ENCODE measurements at regions not wholly inside any gene's neighbourhood (a gene's known extent, or its start where the extent isn't known, plus 50 kb on each side); places are given as distances from the start of the nearest gene placed in this dataset.
A peak's percentile ranks its signal among the peaks of the same experiment; 100 is the strongest.

DNA sequence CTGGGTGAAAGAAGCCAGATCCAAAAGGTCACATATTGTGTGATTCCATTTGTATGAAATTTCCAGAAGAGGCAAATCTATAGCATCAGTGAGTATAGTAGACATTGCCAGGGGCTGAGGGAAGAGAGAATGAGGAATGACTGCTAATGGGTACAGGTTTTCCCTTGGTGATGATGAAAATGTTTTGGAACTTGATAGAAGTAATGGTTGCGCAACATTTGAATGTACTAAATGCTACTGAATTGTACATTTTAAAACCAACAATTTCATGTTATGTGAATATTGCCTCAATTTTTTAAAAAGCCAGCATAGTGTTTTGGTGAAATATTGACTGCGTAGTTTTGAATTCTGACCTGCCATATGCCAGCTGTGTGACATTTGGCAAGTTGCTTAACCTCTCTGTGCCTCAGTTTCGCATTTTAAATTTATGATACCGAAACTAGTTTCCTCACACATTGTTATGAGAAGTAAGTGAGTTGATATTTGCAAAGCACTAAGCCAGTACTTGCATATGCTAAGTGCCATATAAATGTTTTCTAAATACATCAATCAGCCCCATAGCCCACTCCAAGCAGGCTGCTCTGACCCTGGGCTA, 75.4 kb upstream of the TMEM45B start:
- TF ChIP-seq FOXM1 (IDR thresholded peaks at IDR 0.05; ENCODE audit: borderline replicate concordance, low read depth) (no peak), CEBPB (IDR thresholded peaks at IDR 0.05) (peak; percentile 90), NFIC (IDR thresholded peaks at IDR 0.05) (no peak), YY1 (IDR thresholded peaks at IDR 0.05; ENCODE audit: low read depth) (no peak), EP300 (IDR thresholded peaks at IDR 0.05; ENCODE audit: borderline replicate concordance) (no peak), TAF1 (IDR thresholded peaks at IDR 0.05; ENCODE audit: low read depth) (no peak), RAD21 (IDR thresholded peaks at IDR 0.05; ENCODE audit: low read depth) (no peak)
- TF ChIP-seq, protein P1, sequence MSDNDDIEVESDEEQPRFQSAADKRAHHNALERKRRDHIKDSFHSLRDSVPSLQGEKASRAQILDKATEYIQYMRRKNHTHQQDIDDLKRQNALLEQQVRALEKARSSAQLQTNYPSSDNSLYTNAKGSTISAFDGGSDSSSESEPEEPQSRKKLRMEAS (IDR thresholded peaks at IDR 0.05) = no peak
- TF ChIP-seq, protein P2, sequence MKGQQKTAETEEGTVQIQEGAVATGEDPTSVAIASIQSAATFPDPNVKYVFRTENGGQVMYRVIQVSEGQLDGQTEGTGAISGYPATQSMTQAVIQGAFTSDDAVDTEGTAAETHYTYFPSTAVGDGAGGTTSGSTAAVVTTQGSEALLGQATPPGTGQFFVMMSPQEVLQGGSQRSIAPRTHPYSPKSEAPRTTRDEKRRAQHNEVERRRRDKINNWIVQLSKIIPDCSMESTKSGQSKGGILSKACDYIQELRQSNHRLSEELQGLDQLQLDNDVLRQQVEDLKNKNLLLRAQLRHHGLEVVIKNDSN (IDR thresholded peaks at IDR 0.05) = no peak

All from Ishikawa (cell line).